Coronary artery (tissue), 2 donors: ENCODE measurements at regions not wholly inside any gene's neighbourhood (a gene's known extent, or its start where the extent isn't known, plus 50 kb on each side); places are given as distances from the start of the nearest gene placed in this dataset.

Experiments
- DNase-seq: peaks from one replicate; pipeline ENCODE4 v3.0.0-alpha.2; 2017; ENCODE audit warnings: low spot score
- H3K27ac ChIP-seq, 2 donors: fragments of 200-600 bp; sonication (generic); one replicate each; pipeline ENCODE4 v1.5.1; 2016 to 2019
- H3K4me3 ChIP-seq: fragments of 200-600 bp; sonication (generic); 2 replicates; pipeline ENCODE4 v1.5.1; 2016; ENCODE audit warnings: mild to moderate bottlenecking, moderate library complexity
- TF ChIP-seq, protein P1 (sequence below): fragments of 200-600 bp; sonication (generic); IDR thresholded peaks from one replicate; pipeline ENCODE4 v1.5.1; 2019; ENCODE audit warnings: antibody characterized with exemption

DNA sequence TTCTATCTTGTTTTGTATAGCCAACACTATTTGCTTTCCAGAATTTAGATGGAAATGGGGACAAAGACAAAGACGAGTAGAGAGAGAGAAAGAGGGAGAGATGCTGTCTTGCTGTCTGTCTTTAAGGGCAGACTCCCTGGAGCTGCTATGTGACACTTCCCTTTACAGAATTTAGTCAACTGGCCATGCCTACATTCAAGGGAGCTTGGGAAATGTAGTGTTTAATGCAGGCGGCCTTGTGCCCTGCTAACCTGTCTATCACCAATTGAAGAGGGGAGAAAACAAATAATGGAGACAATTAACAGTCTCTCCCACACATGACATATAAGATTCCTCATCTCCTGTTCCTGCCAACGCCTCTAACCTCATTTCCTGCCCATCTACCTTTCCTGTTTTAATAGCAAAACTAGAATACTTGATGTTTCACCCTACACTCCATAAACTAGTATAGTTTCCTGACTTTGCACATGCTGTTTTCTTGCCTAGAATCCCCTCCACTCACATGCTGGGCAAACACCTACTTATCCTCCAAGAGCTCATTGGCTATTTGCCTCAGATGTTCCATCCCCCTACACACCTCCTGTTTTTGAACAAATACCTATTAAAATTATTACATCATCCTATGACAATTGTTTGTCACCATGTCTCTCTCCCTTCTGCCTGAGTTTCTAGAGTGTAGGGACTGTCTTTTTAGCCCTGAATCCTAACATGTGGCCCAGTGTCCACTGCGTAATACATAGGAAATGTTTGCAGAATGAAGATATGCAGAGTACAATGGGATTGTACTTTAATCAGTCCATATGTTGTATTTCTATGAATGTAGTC lies 117.2 kb downstream of the SLC25A24 start:
- no peak overlapping the region for H3K4me3 ChIP-seq
- no peak overlapping the region for H3K27ac ChIP-seq
- TF ChIP-seq, protein P1, sequence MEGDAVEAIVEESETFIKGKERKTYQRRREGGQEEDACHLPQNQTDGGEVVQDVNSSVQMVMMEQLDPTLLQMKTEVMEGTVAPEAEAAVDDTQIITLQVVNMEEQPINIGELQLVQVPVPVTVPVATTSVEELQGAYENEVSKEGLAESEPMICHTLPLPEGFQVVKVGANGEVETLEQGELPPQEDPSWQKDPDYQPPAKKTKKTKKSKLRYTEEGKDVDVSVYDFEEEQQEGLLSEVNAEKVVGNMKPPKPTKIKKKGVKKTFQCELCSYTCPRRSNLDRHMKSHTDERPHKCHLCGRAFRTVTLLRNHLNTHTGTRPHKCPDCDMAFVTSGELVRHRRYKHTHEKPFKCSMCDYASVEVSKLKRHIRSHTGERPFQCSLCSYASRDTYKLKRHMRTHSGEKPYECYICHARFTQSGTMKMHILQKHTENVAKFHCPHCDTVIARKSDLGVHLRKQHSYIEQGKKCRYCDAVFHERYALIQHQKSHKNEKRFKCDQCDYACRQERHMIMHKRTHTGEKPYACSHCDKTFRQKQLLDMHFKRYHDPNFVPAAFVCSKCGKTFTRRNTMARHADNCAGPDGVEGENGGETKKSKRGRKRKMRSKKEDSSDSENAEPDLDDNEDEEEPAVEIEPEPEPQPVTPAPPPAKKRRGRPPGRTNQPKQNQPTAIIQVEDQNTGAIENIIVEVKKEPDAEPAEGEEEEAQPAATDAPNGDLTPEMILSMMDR = no peak
- no peak for DNase-seq

DNA sequence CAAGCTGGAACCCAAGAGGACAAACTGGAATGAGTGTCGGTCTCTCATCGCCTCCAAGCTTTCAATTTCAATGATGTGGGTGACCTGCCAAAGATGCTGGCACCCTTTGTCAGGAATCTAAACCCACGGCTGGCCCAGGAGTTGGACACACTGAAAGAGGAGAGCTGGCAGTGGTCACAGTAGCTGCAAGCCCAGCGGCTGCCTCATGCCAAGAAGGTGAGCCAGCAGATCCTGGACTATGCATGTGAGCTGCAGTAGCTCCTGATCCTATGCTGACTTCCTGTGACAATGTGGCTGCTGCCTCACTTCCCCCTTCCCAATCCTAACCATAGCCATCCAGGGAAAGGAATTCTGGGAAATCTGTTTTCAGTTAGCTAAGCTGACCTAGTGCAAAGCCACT lies 117.0 kb upstream of the VAV3 start:
- no peak overlapping the region for H3K27ac ChIP-seq
- H3K4me3 ChIP-seq = no peak overlapping the region
- DNase-seq = no peak
- TF ChIP-seq, protein P1 = no peak

DNA sequence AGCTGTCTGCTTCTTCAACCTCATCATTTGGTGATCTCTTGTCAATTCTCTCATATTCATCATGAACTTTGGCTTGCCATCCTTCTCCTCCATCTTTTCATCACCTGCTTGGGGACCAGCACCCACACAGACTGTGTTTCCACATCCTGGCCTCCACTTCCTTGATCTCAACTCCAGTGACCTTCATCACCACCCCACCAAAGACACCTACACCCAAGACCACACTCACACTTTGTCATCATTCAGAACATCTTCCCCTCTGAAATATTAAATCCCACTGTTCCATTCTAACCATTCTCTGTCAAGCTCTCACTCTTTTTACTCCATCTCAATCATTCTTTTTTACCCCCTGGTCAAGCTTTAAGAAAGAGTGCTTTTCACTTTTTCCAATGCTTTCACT lies 115.5 kb upstream of the VAV3 start:
- no peak for DNase-seq
- Histone ChIP-seq H3K27ac (no peak overlapping the region), H3K4me3 (no peak overlapping the region)
- TF ChIP-seq, protein P1 = no peak

DNA sequence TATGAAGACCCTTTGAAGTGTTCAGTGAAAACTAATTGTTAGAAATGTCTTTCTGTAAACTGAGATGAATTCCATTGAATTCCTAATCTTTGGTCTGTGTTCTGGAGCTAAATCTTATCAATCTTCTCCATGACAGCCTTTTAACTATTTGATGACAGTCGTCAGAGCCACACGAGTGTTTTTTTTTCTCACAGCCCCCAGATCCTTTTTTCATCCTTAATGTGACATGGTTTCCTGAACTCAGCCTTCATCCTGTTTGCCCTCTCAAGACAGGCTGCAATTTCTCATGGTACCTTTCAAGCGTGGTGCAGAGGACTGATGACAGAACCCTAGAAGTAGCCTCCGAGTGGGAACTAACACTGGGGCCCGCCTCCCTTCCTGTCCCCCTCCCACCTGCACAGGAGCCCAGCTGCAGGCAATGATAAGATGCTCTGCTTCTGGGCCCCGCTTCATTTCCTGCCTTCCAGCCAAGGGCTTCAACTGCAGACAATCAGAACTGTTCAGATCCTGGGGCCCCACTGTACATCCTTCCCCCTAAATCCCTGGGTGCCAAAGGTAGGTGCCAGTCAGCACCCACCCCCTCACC lies 114.6 kb upstream of the VAV3 start:
- no peak for DNase-seq
- Histone ChIP-seq H3K4me3 (no peak overlapping the region), H3K27ac (no peak overlapping the region)
- TF ChIP-seq, protein P1 = no peak

DNA sequence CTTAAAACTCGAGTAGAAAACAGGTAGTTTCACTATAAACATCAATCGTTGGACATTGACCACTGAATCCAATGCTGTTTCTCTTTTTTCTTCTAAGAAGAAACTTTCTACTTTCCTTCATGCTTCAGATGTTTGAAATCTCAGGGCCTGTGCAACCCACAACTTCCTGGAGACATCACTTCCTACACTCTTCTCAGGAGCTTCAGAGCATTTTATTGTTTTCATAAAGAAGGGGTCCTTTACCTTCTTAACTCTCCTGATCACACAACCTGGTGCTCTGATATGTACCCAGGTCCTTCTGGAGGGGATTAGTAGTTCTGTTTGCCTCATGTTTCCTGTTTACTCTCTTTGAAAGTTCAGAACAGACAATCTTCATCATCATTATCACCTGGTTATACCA lies 113.0 kb upstream of the VAV3 start:
- H3K4me3 ChIP-seq = no peak overlapping the region
- TF ChIP-seq, protein P1 = no peak
- H3K27ac ChIP-seq = no peak overlapping the region
- DNase-seq = no peak

DNA sequence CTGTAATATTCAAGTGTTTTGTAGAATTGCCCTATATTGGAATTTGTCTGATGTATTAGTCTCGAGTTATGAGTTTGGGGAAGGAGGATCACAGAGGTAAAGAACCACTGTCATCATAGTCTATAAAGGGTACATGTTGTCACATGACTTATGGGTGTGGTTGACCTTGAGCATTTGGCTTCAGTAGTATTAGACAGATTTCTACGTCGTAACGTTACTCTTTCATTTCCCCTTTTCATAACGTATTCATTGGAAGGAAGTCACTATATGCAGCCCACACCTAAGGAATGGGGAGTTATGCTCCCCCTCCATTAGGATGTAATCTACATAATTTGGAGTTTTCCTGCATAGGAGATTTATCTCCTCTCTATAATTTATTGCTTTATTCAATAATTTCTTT lies 110.1 kb upstream of the VAV3 start:
- Histone ChIP-seq H3K4me3 (no peak overlapping the region), H3K27ac (no peak overlapping the region)
- no peak for DNase-seq
- TF ChIP-seq, protein P1 = no peak

DNA sequence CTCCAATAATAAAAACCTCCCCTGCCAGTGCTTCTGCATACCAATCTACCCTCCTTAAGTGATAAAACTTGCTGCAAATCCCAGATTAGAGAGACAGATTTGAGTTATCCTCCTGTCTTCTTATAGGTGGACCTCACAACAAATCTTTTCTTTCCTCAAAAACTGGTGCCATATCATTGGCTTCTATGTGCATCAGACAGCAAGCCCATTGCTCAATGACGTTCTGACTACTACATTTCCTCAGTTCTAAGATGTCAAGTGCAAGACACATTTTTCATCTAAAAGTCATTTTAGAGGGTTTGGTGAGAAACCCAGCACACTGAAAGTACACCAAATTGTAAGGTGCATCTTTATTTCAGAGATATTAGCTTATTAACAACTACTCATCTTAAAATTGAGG lies 107.8 kb upstream of the VAV3 start:
- H3K27ac ChIP-seq = no peak overlapping the region
- H3K4me3 ChIP-seq = no peak overlapping the region
- TF ChIP-seq, protein P1 = no peak
- DNase-seq = no peak
